GM18868 (cell line): ENCODE measurements at regions not wholly inside any gene's neighbourhood (a gene's known extent, or its start where the extent isn't known, plus 50 kb on each side); places are given as distances from the start of the nearest gene placed in this dataset.

Source experiments
- ATAC-seq: cut with Tn5 transposase; IDR thresholded peaks from one replicate; pipeline ENCODE4 v1.9.1; 2021; ENCODE audit warnings: mild to moderate bottlenecking, moderate library complexity; ENCODE audit not compliant: unreplicated experiment

DNA sequence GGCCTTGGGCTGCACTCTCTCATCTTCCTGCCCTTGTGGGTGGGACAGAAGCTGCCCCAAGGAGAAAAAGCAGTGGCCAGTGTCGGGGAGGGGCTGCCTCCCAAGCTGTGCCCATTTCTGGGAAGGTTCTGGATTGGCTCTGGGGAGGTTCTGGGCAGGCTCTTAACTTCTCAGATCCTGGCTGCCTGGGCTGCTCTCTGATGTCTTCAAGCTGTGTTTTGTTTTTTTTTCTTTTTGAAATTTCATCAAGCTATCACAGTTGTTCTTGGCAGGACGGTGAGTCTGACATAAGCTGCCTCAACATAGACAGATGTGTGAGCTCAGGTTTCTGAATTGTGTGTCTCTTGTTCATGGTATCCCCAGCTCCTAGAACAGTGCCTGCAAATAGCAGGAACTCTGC lies 1032.0 kb downstream of the BRD1 start:
- ATAC-seq, result no peak

DNA sequence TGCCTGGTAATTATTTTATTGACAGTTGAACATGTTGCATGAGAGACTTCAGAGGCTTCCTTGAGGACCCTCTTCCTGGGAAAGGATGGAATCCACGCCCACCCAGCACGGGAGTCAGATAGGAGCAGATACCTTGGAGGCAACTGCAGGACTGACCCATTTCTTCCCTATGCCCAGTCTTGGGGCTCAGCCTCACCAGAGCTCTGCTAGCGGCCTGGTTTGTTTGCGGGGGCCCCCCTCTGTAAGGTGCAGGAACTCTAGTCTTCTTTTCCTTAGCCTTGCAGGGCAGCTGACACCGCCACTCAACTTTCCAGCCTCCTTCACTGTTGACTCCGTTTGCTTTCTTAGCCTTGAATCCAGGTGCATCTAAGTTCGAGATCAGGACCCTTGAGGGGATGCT lies 1032.8 kb downstream of the BRD1 start:
- no peak for ATAC-seq

DNA sequence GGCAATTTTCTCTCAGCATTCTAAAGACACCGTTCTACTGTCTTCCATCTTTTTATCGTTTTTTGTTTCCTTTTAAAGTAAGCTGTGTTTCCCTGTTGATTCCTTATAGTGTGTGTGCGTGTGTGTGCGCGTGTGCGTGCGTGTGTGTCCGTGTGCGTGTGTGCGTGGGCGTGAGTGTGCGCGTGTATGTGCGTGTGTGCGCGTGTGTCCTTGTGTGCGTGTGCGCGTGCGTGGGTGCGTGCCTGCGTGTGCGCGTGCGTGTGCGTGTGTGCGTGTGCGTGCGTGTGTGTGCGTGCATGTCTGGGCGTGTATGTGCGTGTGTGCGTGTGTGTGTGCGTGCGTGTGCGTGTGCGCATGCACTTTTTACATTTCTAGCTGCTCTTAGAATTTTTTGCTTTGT lies 1033.7 kb downstream of the BRD1 start:
- no peak for ATAC-seq

DNA sequence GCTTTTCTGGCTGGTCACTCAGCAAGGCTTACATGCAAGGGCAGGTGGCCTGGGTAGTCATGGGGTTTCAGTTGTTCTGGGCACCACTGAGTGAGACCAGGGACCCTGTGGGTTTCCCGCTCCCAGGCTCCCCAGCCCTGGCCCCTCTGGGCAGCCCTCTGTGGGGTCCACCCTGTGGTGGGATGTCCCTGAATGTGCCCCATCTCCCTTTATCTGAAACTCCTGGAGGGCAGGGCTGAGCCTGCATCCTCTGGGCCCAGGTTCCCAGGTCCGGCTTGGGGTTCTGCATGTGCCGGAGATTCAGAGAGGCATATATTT lies 1041.0 kb downstream of the BRD1 start:
- ATAC-seq, result no peak

DNA sequence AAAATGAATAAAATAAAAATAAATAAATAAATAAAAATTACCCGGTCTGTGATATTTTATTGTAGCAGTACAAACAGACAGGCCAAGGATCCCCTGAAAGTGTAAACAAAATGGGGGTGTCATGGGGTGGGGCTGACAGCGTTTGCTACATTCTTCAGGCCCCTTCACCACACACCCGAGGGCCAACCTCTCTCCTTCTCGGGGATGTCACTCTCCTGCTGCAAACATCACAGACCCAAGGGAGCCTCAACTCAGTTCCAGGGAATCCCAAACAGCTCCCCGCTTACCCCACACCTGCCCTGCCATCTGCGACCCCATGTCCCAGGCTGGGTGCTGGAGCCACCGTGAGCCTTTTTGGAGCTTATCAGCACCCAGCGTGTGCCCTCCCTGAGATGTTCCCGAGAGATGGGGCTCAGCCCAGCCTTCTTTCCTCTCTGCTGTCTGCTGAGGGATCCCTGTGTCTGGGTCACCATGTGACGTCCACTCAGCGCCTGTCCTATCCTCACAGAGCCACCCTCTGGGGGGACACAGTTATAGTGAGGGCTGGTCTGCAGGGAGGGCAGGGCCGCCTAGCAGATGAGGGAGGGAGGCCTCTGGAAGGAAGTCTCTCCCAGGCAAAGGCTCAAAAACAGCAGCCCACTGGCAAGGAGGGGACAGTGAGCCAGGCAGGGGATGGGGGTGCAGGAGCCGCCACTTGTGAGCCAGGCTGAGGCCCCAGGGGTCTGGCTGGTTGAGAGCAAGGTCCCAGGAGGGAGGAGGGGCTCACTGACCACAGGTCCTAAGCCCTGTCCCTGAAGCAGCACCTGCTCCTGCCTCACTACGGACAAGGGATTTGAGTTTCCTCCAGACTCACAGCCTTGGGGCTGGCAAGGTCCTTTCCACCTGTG lies 1041.6 kb downstream of the BRD1 start:
- no peak for ATAC-seq

DNA sequence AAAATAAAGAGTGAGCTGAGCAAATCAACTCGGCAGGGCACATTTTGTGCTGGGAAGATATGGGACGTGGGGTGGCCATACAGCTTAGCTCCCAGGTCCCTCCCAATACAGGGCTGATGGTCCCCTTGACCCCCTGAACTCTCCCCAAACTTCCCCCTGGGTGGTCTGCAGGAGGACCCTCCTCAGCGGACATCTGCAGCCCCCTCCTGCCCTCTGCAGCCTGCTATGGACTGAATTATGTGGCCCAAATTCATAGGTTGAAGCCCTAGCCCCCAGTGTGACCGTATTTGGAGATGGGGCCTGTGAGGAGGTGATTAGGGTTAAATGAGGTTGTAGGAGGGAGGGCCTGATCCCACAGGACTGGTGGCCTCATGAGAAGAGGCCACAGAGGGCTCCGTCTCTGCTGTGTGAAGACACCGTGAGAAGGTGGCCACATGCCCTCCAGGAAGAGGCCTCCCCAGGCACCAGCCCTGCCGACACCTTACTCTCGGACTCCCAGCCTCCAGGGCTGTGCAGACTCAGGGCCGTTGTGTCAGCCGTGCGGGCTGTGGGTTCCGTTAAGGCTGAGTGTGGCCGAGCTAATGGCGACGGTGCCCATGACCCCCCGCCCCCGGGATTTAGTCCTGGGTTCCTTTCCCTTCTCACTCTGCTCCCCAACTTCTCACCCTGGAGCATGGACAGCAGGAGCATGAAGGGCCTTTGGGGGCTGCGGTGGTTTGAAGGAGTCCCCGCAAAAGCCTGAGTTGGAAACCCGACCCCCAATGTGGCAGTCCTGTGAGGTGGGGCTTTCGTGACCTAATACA lies 1042.8 kb downstream of the BRD1 start:
- no peak for ATAC-seq

DNA sequence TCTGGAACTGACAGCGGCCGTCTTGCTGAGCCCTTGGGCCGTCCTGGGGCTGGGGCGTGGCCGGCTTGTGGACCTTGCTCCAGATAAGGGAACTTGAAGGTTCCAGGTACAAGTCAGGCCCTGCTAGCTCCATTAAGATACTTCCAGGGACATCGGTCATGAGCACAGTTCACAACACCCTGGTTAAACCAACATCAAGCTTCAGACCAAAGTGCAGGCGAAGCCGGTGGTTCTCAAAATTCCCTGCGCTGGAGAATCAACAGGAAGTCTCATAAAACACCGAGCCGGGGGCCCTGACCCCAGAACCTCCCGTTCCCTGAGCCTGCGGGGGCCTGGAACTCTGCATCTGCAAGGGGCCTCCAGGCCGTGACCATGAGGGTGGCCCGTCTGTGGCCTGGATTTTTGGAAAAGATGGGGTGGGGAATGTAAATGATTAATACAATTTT lies 1043.8 kb downstream of the BRD1 start:
- ATAC-seq, result no peak

DNA sequence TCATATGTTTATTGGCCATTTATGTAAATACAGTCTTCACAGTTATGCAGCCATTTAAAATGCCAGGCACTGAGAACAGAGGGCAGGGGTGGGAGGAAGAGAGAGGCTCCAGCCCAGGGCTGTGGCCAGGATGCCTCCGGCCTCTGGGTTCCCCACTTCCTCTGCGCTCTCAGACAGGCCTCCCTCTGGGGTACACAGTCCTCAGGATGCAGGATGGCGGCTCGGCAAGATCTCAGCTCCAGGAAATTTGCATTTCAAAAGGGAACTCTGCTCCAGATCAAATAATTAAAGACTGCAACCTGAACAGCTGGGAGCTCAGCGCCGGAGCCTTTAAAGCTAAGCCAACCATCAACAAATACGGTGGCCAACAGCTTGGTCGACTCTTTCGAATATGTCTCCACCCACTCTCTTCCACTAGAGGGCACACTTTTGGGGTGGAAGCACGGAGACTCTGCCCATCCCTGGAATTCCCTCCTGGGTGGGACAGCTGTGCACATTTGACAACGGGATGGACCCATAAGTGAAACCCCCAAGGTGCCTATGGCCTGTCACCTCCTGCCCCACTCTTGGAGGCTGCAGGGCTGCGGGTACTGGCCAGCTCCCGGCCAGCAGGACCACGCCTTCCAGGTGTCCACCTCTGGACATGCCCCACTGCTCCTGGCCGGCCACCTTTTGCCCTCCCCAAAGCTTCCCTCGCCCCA lies 1044.7 kb downstream of the BRD1 start:
- no peak for ATAC-seq

DNA sequence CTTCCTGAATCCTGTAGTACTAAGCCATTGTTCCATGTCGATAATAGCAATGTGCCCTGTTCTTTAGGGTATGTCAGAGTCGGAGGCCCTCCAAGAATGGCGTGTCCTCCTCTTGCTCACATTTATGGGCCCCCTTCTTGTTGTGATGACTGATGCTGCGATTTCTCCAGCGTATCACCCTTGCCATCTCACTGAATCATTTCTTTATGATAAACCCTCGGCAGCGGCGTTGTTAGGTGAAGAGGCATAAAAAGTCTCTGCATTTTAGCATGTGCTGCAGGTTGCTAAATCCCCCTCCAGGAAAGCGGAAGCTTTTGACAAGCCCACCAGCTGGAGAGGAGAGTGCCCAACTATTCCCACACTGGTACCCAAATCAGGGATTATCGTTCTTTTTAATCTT lies 1045.3 kb downstream of the BRD1 start:
- ATAC-seq, result no peak

DNA sequence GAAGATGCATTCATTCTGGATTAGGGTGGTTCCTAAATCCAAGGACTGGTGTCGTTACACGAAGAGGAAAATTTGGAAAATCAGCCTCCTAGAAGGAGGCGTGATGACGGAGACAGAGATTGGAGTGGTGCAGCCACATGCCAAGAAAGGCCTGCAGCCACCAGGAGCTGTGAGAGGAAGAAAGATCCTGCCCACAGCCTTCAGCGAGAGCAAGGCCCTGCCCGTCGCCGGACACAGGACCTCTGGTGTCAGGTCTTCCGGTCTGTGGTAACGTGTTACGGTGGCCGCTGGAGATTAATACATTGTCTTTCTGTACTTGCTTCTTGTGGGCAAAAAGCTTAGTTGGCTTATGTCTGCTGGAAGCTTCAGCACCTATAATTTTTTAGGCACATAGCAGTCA lies 1045.8 kb downstream of the BRD1 start:
- ATAC-seq, result no peak

DNA sequence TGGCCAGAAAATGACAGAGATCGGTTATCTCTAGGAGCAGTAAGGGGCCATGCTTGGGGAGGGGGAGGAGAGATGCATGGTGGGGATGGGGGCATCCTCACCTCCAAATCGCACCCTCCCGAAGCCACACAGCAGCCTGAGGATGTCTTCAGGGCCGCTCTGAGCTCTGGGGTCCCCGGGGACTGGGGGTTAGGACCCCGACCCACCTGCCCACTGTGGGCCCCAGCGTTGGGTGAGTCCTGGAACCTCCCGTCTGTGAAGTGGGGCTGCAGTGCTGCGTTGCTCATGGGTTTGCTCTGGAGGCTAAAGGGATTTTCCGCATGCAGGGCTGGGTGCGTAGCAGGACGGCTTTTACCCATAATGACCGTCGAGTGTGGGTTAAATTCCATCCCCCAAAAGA lies 1046.3 kb downstream of the BRD1 start:
- ATAC-seq, result no peak

DNA sequence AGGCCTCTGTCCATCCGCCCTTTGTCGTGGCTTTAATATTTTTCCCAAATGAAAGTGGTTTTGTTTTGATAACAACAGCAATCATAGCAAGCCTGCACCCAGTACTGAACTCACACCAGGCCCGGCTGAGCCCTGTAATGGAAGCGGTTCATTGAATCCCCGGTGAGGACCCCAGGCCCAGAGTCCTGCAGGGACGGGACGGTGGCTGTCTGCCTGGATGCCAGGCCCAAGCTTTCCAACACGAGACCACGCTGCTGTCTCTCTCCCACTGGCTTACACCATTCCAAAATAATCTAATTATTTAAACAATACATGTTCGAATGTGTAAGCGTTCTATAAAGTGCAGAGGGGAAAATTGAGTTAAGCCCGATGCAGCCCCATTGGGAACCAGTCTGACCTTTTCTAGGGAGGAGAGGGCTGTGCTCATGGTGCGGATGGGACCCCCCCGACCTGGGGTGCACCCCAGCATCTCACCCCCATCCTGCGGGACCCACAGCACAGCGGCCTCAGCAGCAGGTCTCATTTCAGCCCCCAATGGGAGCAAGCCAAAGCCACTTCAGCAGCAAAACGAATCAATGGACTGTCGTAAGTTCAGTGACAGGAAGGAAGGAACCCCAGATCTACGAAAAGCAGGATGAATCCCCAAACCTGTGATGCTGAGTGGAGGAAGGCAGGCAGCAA lies 1046.9 kb downstream of the BRD1 start:
- no peak for ATAC-seq

DNA sequence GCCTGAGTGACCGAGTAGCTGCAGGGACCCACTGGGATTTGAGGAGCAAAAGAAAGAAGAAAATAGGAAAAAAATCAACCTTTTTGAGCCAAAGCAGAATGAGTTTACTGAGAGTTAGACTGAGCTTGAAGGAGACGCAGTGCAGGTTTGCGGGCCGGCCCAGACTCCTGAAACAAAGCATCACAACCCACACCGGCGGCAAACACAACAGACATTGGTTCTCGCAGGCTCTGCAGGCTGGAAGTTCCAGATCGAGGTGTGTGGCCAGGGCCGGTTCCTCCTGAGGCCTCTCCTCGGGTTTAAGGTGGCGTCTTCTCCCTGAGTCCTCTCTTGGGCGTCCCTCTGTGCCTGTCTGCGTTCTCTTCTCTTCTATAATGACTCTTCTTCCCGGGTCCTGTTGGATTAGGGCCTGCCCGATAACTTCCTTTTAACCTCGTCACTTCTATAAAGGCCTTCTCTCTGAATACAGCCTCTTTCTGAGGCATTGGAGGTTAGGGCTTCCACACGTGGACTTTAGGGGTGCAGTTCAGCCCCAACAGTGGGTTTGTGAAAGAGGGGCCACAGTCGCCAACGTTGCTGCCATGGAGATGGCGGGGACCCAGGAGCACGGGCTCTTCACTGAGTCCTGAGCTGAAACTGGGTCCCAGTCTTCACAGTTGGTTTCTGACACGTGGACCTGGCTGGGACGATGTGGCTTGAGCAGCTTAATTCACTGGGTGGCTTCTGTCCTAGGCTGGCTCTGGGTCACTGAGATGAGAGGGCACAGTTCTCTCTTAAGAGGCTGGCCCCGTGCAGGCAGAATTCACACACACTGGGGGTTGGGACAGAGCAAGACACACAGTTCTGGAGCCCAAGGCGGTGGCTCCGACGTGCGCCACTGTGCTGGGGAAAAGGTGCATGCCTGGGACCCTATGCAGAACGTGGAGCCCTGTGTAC lies 1047.7 kb downstream of the BRD1 start:
- ATAC-seq, result no peak

DNA sequence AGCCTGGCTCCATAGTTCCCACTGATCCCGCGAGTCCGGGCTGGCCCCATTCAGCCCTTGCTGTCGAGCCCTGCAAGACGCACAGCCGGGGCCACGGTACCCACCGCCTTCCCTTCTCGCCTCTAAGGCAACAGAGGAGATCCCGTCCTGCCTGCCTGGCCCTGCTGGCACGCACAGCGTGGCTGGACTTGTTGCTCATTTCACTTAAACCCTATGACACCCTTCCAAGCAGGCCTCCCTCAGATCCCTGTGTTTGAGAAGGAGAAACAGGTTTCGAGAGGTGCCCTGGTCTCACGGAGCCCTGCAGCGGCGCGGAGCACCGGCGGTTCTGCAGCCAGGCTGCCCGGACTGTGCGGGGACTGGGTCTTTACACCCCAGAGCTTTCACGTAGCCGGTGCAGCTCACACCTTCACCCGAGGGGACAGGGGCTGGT lies 1048.4 kb downstream of the BRD1 start:
- ATAC-seq, result no peak

DNA sequence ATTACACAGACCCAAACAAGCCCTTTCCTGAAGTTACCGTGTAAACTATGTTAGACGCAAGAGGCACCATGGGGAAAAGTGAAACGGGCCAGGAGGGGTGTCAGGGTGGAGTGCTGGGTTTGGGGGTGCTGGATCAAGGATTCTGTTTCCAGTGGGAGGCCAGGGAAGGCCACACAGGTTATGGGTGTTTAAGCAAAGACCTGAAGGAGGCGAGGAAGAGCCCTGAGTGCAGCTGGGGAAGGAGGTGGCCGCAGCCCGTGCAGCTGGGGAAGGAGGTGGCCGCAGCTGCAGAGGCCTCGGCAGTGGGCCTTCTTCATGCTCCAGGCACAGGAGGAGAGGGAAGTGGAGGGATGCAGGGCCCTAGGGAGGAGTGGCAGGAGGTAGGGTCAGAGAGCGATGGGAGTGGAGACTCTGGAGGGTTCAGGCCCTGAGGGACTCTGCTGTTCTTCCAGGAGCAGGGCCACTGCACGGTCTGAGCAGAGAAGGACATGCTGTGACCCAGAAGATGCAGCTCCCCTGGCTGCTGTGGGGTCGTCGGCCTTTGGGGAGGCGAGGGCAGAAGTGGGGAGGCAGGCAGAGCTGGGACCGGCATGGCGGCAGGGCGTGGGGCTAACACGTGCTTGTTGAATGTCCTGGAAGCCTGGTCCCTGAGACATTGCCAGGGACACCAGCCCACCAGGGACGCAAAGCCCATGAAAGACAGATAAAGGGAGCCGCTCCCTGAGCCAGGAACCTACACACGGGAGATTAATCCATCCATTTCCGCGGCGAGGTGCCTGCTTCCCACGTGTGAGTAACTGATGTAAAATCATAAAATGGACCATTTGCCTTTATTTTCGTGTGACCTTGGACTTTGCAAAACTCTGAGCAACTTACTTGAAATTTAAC lies 1049.1 kb downstream of the BRD1 start:
- ATAC-seq, result no peak

DNA sequence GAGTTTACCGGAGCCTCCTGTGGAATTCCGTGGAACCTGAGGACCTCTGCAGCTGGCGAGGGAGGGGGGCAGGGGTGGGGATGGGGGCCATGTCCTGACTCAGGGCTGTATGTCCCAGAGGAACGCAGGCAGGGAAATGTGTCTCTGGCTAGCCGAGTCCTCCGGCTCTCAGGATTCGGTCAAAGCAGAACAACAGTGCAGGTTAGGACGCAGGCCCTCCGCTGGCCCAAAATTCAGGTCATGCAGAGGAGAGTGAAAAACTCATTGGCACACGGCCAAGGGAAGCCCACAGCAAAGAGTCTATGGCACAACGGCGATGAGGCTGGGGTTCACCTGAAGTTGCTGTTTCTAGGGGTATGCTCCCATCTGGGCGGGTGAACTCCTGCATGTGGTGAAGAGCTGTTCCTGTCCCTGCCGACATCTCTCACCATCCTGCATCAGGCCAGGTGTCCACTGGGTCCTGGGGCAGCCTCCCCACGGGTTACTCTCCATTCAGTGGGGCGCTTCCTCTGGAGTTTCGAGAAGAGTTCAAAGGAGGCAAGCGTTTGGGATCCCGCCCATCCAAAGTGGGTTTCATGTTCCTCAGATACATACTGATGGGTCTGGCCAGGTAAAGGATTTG lies 1055.3 kb downstream of the BRD1 start:
- no peak for ATAC-seq

DNA sequence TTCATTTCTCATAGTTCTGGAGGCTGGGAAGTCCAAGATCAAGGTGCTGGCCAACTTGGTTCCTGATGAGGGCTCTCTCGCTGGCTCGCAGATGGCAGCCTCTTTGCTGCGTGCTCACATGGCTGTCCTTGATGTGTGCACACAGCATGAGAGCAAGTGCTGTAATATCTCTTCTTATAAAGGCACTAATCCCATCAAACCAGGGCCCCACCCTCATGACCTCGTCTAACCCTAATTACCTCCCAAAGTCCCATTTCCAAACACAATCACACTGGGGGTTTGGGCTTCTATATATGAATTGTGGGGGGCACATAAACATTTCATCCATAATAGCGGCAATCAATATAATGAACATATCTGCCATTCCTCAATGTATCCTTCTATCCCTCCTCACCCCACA lies 1062.1 kb downstream of the BRD1 start:
- no peak for ATAC-seq

DNA sequence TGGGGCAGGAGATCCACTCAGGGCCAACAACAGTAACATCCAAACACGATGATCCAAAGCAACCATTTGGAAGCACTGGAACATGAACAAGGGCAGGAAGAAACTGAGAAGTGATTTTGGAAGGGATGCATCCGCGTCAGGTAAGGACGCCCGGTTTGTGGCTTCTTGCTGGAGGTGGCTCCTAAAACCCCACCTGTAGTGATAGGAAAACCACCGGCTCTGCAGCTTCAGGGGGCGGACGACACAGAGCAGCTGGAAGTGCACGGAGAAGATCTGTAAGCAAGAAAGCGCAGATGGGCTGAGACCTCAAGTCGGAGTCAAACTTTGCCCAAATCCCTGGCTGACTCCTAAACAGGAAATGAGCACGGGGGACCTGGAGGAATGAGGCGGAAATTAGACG lies 1066.1 kb downstream of the BRD1 start:
- no peak for ATAC-seq
